NCI-H1694 (cell line): ENCODE measurements at regions not wholly inside any gene's neighbourhood (a gene's known extent, or its start where the extent isn't known, plus 50 kb on each side); places are given as distances from the start of the nearest gene placed in this dataset.
"Not testable (repeated sequence)": the region's sequence is repeated elsewhere in the genome, so short reads cannot be mapped to it uniquely, and the experiment has no call there.

Experiments
- DNase-seq: peaks from one replicate; lab custom pipeline; 2025; lab: John Stamatoyannopoulos, UW

DNA sequence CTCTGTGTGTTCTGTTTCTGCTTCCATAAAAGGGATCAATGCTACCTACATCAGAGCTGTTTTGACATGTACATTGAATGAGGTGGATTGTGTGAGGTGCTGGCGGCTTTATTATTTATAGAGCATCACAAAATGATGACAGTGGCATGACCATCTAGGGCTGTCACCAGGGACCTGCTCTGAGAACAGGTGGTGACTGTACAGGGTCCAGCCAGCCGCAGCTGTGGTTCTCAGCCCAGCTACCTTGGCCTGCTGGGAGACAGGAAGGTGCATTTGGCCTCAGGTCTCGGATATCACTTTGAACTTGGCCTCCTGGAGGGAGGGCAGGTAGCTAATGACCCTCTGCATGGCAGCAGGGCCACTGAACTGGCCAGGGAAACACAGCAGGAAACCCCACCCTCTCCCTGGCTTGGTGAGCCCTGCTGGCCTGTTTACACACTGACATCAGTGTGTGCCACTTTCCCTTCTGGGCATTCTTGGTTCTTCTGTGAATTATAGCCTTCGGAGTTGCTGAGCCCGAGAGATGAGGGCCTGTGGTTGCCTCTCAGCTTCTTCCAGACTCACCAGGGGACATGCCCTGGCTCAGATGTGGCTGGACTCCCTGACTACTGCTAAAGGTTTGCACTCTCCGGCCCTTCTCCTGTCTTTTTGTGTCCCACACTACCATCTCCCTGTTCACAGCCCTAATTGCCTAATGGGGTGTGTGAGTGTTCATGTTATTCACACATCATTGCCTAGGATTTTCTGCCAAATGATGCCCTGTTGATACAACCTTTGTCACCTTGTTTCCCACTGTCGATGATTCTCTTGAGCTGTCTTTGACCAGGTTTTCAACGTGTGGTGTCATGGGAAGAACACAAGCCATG lies 109.2 kb upstream of the RAB12 start:
- DNase-seq: no peak

DNA sequence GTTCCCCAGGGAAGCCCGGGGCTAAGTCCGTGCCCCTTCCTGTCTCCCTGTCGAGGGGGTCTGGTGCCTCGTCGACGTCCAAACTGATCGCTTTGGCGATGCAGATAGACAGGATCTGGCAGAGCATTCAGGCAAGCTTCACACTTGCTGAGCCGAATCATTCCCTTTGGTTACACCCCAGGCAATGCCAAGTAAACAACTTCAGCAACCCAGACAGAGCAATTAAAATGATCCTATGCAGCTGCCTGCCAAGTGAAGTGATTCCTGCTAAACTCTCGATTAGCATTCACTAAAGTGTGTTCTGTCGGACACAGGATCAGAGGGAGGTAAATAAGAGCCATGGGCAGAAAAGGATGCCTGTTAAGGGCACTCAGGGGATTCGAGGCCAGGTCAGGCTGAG lies 108.2 kb upstream of the RAB12 start:
- peak; percentile 78 for DNase-seq

DNA sequence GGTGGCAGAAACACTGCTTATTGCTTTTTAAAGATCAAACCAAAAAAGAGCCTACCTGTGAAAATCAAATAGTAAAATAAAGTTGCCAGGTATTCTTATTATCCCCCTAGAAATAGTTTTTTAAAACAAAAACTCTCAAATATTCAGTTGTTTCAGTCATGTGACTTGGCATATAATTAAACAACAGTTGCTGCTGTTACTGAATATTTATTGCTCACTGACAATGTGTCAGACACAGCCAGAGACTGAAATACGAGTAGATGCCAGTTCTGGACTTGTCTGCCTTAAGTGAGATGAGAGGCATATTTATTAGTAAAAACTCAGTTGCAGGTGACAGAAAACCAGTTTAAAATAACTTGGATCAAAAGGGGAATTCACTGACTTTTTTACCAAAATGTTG lies 106.0 kb upstream of the RAB12 start:
- peak; percentile 78 for DNase-seq

DNA sequence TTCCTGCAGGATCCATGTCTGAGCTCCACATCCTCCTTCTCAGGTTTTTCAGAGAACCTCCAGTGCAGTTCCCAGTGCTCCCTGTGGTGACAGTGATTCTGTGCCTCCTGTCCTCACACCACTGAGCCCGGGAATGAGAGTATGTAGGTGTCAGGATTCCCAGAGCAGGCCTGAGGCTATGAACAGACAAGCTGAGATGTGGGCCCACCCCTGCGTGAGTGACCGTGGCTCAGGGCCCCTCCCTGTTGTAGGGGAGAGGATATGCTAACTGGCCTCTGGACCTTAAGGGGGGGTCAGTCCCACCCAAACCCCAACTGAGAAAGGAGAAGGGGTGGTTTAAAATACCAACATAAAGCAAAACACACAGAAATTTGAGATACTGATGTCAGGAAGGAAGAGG lies 104.8 kb upstream of the RAB12 start:
- no peak for DNase-seq

DNA sequence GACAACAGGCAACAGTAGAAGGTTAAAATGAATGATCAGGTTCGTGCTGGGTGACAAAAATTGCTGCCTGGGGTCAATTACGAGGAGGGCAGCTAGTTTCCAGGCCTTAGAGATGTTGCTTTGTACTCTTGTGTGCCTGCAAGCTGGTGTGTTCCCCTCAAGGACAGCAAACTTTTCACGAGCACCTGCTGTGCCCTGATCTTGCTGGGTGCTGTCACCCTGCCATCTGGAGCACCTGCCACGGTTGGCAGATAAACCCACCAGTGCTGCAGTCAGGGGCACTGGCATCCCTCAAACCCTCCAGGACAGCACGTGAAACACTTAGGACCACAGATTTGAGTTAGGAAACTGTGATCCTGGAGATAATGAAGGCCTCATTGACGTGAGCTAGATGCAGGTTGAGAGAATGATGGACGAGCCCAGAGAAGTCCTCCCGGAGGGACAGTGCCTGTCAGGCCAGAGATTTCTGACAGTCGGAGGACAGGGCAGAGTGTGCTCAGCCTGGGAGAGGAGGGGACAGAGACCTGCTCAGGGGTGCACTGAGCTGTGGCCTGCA lies 104.3 kb upstream of the RAB12 start:
- DNase-seq: no peak

DNA sequence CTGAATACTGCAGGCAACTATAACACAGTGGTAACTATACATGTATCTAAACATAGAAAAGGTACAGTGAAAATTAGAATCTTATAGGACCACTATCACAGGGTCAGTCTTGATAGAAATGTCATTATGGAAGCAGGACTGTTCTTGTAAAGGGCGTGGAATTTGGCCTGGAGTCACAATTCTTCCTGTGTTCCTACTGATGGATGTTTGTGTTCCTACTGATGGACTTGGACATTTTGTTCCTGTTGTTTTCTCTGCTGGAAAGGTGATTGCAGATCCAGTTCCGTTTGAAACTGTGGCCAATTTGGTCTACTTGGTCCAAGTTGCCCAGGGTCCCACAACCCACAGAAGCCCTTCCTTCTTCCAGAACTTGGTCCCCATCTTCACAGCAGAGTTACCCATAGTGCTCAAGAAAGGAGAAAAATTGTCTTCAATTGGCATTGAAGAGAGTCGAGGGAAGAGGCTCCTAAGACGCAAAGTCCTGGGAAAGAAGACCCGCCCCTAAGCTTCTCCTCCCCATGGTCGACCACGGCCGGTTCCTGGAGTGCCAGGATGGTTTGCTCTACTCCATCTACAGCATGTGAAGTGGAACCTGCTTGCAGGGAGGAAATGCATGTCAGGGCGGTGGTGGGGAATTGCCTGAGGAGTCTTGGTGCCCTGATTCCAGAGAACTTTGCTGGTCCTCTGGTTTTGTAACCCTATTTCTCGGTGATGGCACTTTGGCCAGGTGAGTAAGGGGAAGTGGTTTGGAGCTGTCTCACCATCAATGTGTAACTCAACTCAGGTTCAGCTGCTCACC lies 102.8 kb upstream of the RAB12 start:
- DNase-seq: no peak

DNA sequence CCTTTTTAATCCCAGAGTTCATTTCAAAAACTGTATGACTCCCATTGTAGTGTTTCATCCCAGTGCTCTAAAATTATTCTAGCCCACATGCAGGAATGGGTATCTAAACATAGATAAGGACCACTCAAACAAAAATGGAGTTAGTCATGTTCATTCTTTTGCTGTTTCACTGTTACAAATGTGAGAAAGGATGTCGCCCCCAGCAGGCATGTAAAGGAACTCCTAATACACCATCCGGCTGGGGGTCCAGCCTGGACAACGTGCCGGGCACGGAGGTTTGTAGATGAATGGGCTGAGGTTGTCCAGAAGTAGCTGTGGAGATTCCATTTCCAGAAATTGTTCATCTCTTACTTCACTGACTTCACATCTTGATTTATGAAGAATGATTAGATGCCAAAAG lies 101.9 kb upstream of the RAB12 start:
- DNase-seq: no peak

DNA sequence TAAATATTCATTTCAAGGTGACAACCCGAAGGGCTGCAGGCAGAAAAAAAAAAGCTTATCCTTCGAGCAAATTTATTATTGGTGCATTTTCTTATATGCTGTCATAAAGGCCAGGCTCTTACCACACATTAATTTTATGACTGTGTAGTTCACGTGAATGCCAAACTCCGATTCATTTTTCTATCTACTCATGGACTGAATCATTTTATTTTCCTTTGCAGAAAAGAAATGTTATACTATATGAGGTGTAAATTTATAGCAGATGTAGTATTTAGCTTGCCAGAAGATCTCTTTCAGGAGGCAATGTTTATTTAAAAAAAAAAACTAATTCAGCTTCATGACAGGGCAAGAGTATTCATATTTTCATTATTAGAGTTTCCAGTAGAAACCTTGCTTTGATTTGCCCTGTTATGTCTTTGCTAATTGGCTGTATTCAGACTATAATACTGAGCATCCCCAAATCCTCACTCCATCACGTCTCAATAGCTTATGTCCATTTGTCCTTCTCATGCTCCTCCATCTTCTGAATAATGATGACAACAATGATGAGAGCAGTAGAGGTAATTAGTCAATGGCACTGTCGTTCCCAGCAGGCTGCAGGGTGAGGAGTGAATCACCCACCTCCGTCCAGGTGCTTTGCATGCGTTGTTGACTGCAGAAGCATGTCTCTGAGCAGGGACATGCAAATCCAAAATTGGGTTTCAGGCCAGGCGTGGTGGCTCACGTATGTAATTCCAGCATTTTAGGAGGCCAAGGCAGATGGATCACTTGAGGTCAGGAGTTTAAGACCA lies 101.1 kb upstream of the RAB12 start:
- DNase-seq: no peak

DNA sequence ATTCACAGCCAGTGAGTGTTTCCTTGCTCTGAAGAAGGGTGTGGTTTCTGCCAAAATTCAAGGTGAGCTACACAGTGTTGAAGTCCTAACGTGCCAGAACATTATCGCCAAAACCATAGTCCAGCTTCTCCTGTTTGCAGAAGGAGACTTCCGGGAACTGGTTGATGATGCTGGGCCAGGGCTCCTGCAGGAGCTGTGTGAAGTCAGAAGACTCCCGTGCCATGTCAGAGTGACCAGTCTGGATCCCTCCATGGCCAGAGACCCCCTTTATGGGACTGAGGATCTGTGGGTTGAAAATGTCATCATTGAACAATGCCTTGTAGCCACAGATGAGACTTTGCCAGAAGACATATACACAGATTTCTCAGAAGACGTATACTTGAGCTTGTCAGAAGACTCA lies 96.0 kb upstream of the RAB12 start:
- no peak for DNase-seq

DNA sequence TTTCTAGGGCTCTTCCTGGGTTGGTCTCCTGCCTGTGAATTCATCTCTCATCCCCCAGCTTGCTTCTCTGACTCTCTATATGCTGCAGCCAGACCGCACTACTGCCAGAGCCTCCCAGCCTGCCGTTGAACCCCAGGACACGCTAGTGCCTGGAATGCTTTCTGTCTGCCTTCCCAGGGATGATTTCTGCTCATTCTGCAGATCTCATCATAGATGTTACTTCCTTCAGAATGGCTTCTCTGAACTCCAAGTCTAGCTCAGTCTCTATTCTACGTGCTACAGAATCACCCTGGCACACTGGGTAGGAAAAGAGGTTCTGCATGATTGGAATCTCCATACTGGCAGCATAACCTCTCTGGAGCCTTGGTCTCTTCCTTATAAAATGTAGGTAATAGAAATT lies 94.8 kb upstream of the RAB12 start:
- DNase-seq: no peak

DNA sequence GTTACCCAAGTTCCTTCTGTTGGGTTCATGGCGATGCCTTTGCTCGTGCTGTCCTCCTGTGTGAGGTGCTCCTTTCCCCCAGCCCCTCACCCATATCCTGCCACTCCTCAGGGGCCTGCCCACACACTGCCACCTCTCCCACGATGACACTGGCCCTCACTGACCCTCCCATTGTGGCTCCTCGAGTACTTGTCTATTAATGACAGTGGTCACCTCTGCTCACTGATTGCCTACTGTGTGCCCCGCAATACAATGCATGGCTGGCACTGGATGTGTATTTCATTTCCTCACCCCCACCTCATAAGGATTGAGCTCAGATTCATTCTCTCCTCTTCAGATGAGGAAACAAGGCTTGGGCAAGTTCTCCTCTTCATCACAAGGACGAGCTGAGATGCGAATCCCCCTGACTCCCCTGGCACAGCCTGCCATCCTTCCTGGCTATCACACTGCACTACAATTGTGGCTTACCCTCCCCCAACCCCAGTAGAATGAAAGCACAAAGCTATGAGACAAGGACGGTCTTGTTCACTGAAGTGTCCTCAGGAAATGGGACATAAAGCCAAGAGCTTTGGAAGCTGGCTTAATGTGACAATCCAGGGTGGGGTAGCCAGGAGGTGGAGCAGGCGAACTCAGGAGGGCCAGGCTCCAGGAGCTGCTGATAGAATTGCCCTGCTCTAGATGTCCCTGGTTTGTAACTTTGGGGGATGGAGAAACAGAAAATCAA lies 93.9 kb upstream of the RAB12 start:
- DNase-seq: no peak

DNA sequence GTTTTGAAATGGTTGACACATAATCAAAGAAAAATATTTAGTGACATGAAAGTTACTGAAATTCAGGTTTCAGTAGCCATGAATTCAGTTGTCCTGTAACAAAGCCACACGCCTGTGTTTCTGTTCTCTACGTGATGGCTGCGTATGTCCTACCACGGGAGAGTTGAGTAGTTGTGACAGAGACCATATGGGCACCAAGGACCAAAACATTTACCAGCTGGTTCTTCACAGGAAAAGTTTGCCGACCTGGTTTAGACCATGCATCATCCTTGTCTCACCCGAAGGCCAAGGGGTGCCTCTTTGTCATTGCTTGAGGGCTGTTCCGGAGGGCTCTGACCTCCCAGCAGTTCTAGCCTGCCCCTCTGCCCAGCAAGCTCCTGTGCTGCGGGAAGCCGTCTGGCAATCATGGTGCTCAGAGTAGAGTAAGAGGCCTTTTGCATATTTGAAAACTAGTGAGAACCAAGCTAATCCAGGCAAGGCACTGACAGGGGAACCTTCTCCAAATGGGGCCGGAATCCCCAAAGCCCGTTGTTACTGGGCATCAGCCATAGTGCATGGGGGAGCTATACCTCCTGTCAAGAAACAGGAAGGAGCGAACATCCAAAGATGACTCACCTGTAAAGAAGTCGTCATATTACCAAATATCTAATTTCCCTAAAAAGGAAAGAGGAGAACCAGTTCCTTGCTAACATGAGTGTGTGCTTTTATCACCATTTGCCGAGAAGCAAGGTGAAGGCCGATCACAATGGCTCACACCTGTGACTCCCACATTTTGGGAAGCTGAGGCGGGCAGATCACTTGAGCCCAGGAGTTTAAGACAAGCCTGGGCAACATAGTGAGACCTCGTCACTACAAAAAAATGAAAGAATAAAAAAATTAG lies 92.6 kb upstream of the RAB12 start:
- no peak for DNase-seq

DNA sequence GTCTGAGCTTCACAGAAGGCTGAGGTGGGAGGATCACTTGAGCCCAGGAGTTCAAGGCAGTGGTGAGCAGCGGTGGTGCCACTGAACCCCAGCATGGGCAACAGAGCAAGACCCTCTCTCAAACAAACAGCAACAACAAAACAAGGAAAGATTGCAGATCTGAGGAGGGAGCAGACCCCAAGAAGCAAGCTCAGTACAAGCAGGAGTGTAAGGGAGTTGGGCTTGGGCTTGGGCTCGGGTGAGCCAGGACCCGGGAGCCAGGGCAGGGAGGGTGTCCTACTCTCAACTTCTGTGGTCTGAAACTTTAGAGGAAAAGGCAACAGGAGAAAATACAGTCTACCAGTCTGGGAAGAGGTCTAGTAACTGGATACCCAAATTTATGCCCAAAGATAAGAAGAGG lies 92.0 kb upstream of the RAB12 start:
- DNase-seq: no peak

DNA sequence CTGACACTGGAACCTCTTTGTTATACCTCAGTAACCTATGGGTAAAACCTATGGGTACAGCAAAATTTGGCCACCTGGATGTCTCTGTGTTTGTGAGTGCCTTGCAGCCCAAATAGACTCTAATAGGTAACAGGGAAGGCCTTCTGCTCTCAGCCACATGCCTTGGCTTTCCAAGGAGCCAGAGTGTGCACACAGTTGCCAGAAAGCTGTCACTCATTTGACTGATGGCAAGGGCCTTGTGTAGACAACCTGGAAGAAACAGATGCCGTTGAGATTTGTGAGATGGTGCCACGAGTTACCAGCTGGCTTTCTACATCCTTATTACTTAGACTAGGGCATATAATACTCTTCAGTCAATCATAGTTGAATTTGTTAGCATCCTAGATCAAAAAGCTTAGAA lies 90.1 kb upstream of the RAB12 start:
- DNase-seq: peak; percentile 95

DNA sequence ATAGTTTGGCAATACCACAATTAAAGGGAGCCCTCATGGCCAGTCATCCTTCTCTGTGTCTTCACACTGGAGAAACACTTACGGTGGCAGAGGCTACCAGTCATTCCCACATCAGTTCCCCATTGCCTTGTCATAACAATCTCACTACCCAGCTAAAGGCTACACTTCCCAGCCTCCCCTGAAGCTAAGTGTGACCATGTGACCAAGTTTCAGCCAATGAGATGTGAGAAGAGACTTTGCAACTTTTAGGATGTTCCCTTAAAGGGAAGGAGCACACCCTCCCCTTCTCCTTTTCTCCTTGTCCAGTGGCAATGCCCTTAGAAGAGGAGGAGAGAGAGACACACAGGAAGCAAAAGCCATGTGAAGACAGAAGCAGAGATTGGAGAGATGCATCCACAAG lies 89.0 kb upstream of the RAB12 start:
- DNase-seq: no peak

DNA sequence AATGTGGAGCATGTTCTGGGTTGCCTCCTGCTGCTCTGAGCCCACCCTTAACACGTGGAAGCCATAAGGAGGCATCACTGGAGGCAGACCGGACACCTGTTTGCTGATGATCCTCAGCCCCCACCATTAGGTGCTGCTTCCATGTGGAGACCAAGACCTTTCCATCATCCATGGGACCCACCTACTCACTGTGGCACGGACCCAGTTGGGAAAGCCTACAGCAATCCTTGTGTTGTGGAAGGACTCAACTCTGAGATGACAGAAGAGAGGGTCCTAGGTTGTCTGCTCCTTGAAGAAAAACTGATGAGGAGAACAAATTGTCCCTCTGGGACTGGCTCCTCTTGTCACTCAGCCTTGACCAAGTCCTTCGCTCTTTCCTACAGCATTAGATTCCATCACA lies 86.5 kb upstream of the RAB12 start:
- DNase-seq: no peak

DNA sequence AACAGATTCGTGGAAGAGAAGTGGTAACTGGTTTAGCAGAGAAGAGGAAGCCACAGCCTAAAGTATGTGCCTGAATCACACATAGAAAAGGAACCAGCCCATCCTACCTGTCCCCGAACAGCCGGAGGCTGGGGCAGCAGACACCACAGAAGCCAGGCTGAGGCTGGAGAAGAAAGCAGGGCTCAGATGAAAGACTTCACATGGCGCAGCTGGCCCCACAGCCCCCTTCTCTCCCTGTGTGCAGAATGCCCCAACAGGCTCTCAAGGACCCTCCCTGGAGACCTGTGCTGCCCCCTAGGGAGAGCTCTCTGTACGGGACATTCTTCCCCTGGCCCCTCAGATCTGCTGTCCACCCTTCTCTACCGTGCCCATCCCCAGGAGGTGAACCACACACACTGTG lies 83.5 kb upstream of the RAB12 start:
- no peak for DNase-seq

DNA sequence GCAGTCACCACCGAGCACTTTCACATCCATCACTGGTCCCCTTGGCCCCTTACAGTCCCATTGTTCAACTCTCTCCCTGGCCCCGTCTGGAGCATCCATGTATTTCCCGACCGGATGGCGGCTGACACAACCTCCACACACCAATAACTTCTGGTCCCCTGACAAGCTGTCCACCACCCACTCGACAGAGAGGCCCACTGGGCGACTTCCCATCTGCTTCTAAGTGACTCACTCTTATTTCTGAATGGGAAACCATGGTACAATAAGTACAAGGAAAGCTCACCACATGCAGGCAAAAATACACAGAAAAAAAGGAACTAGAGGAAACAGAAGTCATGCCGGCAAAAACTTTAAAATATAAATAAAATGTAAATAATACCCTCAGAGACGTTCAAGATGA lies 82.9 kb upstream of the RAB12 start:
- no peak for DNase-seq

DNA sequence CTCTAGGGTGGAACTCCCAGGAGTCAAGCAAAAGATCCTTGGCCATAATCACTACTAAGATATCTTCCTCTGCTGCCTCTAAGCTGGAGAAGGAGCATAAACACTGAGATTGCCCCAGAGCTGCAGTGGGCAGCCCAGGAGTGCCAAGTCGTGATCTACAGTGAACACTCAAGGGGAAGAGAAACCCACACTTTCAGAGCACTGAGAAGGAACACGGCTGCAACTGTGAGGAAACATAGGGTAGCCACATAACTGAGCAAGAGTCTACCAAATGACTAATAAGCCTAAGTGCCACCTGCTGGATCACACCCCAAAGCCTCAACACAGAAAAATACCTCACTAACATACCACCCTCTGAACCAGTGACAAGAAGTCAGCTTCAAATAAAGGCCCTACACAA lies 79.6 kb upstream of the RAB12 start:
- DNase-seq: no peak

DNA sequence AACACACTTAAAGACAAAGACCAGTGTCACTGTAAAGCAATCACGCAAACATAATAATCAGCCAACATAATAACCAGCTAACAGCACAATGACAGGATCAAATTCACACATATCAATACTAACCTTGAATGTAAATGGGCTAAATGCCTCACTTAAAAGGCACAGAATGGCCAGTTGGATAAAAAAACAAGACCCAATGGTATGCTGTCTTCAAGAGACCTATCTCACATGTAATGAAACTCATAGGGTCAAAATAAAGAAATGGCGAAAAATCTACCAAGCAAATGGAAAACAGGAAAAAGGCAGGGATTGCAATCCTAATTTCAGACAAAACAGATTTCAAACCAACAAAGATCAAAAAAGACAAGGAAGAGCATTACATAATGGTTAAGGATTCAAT lies 78.2 kb upstream of the RAB12 start:
- not testable (repeated sequence) for DNase-seq

DNA sequence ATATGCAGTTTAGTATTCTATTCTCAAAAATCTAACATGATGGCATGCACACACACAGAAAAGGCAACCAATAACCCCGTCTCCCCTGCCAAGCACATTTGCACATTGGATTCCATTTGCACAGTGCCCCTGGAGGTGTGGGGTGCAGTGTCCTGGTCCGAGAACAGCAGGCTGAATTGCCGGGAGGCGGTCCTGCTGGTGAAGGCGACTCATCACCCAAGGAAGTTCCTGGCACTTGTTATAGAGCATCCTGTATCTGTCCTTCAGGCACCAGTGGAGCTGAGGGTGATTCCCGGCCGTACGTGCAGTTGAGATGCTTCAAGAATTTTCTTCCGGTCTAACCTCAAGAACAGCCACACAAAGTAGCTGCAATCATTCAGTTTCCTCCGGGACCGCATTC lies 73.0 kb upstream of the RAB12 start:
- peak; percentile 42 for DNase-seq
